HFFc6 (cell line): ENCODE measurements at regions not wholly inside any gene's neighbourhood (a gene's known extent, or its start where the extent isn't known, plus 50 kb on each side); places are given as distances from the start of the nearest gene placed in this dataset.
"Not testable (repeated sequence)": the region's sequence is repeated elsewhere in the genome, so short reads cannot be mapped to it uniquely, and the experiment has no call there.

Source experiments
- DNase-seq: peaks from one replicate; pipeline ENCODE4 v3.0.0-alpha.2; 2018
- H3K27ac Mint-ChIP-seq: 2 replicates; pipeline ENCODE4 v1.8.0; 2020; ENCODE audit warnings: mild to moderate bottlenecking, mixed read lengths
- H3K27me3 Mint-ChIP-seq: 2 replicates; pipeline ENCODE4 v1.8.0; 2021; ENCODE audit warnings: mild to moderate bottlenecking, moderate library complexity, mixed read lengths; ENCODE audit not compliant: insufficient read depth
- H3K36me3 Mint-ChIP-seq: 2 replicates; pipeline ENCODE4 v1.8.0; 2021; ENCODE audit warnings: low read depth, mixed read lengths
- H3K4me1 Mint-ChIP-seq: 2 replicates; pipeline ENCODE4 v1.8.0; 2020; ENCODE audit warnings: low read depth, mixed read lengths
- H3K4me3 Mint-ChIP-seq: 2 replicates; pipeline ENCODE4 v1.8.0; 2020; ENCODE audit warnings: mild to moderate bottlenecking, moderate library complexity, mixed read lengths
- H3K9me3 Mint-ChIP-seq: 2 replicates; pipeline ENCODE4 v1.8.0; 2020; ENCODE audit warnings: mild to moderate bottlenecking, mixed read lengths
- TF ChIP-seq, protein P1 (sequence below): fragments of 200-600 bp; sonication (generic); IDR thresholded peaks from 2 replicates; pipeline ENCODE4 v1.5.0; 2021; ENCODE audit warnings: antibody characterized with exemption, mild to moderate bottlenecking

DNA sequence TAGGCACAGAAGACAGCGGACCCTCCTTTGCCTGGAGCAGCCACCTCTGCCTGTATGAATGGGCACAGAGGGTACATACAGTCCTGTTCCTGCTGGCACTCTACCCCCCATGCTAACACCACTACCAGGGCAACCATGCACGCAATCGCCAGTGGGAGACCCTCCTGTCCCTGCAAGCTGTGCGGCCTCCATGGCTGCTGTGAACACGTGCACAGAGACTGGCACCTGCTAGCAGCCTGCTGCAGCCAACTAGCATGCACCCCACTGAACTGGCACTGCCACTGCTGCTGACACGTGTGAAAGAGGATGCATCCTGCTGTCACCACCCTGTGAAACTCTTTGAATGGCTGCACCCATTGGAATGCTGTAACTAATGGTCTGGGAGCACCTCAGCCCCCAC is 885.2 kb upstream of the ARRDC3 start:
- DNase-seq: no peak
- TF ChIP-seq, protein P1, sequence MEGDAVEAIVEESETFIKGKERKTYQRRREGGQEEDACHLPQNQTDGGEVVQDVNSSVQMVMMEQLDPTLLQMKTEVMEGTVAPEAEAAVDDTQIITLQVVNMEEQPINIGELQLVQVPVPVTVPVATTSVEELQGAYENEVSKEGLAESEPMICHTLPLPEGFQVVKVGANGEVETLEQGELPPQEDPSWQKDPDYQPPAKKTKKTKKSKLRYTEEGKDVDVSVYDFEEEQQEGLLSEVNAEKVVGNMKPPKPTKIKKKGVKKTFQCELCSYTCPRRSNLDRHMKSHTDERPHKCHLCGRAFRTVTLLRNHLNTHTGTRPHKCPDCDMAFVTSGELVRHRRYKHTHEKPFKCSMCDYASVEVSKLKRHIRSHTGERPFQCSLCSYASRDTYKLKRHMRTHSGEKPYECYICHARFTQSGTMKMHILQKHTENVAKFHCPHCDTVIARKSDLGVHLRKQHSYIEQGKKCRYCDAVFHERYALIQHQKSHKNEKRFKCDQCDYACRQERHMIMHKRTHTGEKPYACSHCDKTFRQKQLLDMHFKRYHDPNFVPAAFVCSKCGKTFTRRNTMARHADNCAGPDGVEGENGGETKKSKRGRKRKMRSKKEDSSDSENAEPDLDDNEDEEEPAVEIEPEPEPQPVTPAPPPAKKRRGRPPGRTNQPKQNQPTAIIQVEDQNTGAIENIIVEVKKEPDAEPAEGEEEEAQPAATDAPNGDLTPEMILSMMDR: no peak
- Mint-ChIP-seq H3K27me3 (no peaks in the 10 kb centered on the region; the same call in 1 of the 2 replicates), H3K27ac (no peak overlapping the region), H3K4me3 (no peak overlapping the region), H3K36me3 (no peaks in the 10 kb centered on the region), H3K4me1 (no peaks in the 10 kb centered on the region), H3K9me3 (peaks cover 10% of the 10 kb centered on the region)

DNA sequence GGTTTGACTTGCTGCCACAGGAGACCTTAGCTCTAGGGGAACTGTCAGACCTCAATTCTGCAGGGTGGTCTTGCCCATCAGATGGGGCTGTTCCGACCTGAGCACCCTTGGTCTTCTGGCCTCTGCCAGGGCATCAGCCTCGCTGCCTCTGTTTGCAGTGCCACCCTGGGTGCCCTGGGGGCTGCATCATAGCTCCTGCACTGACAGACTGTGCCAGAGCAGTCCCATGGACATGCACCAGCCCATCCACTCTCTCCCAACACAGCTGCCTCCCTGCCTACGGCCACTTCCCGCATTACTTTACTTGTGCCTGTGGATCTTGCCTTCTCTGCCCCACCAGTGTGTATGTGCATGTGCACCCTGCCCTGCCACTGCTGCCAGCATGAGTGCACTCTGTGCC is 884.7 kb upstream of the ARRDC3 start:
- Mint-ChIP-seq H3K27me3 (no peaks in the 10 kb centered on the region; the same call in 1 of the 2 replicates), H3K27ac (no peak overlapping the region), H3K9me3 (peaks cover 10% of the 10 kb centered on the region), H3K4me1 (no peaks in the 10 kb centered on the region), H3K4me3 (no peak overlapping the region), H3K36me3 (no peaks in the 10 kb centered on the region)
- TF ChIP-seq, protein P1: no peak
- no peak for DNase-seq

DNA sequence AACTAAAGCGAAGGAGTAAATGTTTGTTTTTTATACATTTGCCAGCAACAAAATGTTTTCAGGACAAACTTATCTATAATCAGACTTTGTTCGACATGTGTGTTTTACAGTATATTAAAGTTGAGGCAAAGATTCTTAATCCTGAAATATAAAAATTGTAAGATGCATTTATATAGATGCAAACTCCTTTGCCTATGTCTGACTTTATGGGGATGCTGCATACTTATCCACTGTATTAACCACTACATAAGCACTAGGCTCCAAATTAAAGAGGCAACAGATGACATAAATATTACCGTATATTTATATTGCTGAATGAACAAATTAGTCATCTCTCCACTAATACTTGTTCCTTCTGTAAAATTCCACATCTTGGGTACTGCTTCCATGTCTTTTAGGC is 882.7 kb upstream of the ARRDC3 start:
- H3K27ac Mint-ChIP-seq: no peak overlapping the region
- TF ChIP-seq, protein P1: no peak
- DNase-seq: no peak
- H3K27me3 Mint-ChIP-seq: no peaks in the 10 kb centered on the region; the same call in 1 of the 2 replicates
- peaks cover 10% of the 10 kb centered on the region for H3K9me3 Mint-ChIP-seq
- no peaks in the 10 kb centered on the region for H3K36me3 Mint-ChIP-seq
- no peaks in the 10 kb centered on the region for H3K4me1 Mint-ChIP-seq
- H3K4me3 Mint-ChIP-seq: no peak overlapping the region

DNA sequence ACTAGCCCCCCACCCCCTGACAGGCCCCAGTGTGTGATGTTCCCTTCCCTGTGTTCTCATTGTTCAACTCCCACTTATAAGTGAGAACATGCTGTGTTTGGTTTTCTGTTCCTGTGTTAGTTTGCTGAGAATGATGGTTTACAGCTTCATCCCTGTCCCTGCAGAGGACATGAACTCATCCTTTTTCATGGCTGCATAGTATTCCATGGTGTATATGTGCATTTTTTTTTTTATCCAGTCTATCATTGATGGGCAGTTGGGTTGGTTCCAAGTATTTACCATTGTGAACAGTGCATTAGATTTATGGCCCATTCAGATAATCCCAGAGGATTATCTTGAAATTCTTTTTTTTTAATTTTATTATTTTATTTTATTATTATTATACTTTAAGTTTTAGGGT is 872.5 kb upstream of the ARRDC3 start:
- H3K27ac Mint-ChIP-seq, H3K4me3 Mint-ChIP-seq, DNase-seq, H3K36me3 Mint-ChIP-seq, H3K27me3 Mint-ChIP-seq, H3K4me1 Mint-ChIP-seq, H3K9me3 Mint-ChIP-seq: not testable (repeated sequence)

DNA sequence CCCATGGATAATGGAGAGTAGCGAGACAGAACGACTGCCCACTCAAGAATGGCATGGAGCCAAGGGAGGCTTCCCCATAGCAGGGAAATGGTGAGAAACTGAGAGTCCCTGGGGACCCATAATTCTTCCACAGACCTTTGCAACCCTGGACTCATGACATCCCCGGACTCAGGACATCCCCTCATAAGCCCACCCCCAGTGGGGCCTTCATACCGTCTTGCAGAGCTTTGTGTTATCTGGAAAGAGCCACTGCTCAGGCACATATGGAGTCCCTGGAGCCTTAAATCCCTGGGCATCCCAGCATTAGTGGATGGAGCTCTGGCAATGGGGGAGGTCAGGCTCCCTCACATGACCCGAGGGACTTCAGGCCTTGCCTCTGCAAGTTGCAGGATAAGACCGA is 865.4 kb upstream of the ARRDC3 start:
- Mint-ChIP-seq H3K4me3 (no peak overlapping the region), H3K27ac (no peak overlapping the region), H3K36me3 (no peaks in the 10 kb centered on the region), H3K9me3 (peaks cover 22% of the 10 kb centered on the region), H3K27me3 (no peaks in the 10 kb centered on the region), H3K4me1 (no peaks in the 10 kb centered on the region)
- TF ChIP-seq, protein P1: no peak
- DNase-seq: no peak

DNA sequence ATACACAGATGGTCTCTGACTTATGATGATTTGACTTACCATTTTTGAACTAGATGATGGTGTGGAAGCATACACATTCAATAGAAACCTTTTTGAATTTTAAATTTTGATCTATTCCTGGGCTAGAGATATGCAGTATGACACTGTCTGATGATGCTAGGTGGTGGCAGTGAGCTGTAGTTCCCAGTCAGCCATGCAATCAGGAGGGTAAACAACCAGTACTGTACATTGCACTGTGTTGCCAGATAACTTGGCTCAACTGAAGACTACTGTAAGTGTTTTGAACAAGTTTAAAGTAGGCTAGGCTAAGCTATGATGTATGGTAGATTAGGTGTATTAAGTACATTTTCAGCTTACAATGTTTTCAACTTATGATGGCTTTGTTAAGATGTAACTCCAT is 859.1 kb upstream of the ARRDC3 start:
- Mint-ChIP-seq H3K36me3 (no peaks in the 10 kb centered on the region; the same call in 1 of the 2 replicates), H3K27me3 (no peaks in the 10 kb centered on the region; the same call in 1 of the 2 replicates), H3K4me1 (no peaks in the 10 kb centered on the region), H3K27ac (no peak overlapping the region), H3K9me3 (no peaks in the 10 kb centered on the region; the same call in 1 of the 2 replicates), H3K4me3 (no peak overlapping the region)
- TF ChIP-seq, protein P1: no peak
- DNase-seq: no peak
